ENCODE measurements at regions not wholly inside any gene's neighbourhood (a gene's known extent, or its start where the extent isn't known, plus 50 kb on each side); places are given as distances from the start of the nearest gene placed in this dataset.

GRCh38 chr15:25233766-25234350 lies 205.0 kb downstream of the UBE3A start:
- H3K9me2 ChIP-seq (ENCODE audit: insufficient read depth, low read length) = no peaks in the 10 kb centered on the region
- no peak overlapping the region for H3K4me2 ChIP-seq (ENCODE audit: low read length)
- TF ChIP-seq POLR2AphosphoS5 (IDR thresholded peaks at IDR 0.05) = no peak
- TF ChIP-seq CTCF (IDR thresholded peaks at IDR 0.05; ENCODE audit: poor library complexity, severe bottlenecking) = no peak
- no peak for TF ChIP-seq RAD21 (conservative IDR thresholded peaks at IDR 0.05)
- no peak for TF ChIP-seq EZH2 (IDR thresholded peaks at IDR 0.05; ENCODE audit: borderline replicate concordance, insufficient read depth, low read length, poor library complexity, severe bottlenecking)
- TF ChIP-seq REST (IDR thresholded peaks at IDR 0.05; ENCODE audit: borderline replicate concordance) = no peak
- TF ChIP-seq SMC3 (conservative IDR thresholded peaks at IDR 0.05; ENCODE audit: poor library complexity) = no peak
- no peak for TF ChIP-seq MXI1 (conservative IDR thresholded peaks at IDR 0.05; ENCODE audit: poor library complexity, severe bottlenecking)
- TF ChIP-seq EP300 (conservative IDR thresholded peaks at IDR 0.05; ENCODE audit: poor library complexity, severe bottlenecking) = no peak
- TF ChIP-seq TAF1 (IDR thresholded peaks at IDR 0.05; ENCODE audit: low read depth) = no peak
- H3K27ac ChIP-seq (ENCODE audit: low read length) = no peak overlapping the region
- H3K4me3 ChIP-seq (ENCODE audit: low read length) = no peak overlapping the region
- no peaks in the 10 kb centered on the region for H4K20me1 ChIP-seq (ENCODE audit: insufficient read depth)
- H3K9me3 ChIP-seq (ENCODE audit: low read length) = no peaks in the 10 kb centered on the region
- no peaks in the 10 kb centered on the region for H3F3A ChIP-seq (ENCODE audit: insufficient read depth, low read length, poor library complexity, severe bottlenecking)
- no peak overlapping the region for H2AFZ ChIP-seq (ENCODE audit: low read depth, low read length)
- H3K79me2 ChIP-seq (replicated peaks; ENCODE audit: insufficient read depth, low read length) = no peaks in the 10 kb centered on the region
- H3K36me3 ChIP-seq (ENCODE audit: insufficient read depth, low read length) = no peaks in the 10 kb centered on the region
- no peaks in the 10 kb centered on the region for H3K27me3 ChIP-seq (ENCODE audit: insufficient read depth, low read depth, low read length)
- no peak overlapping the region for H3K9ac ChIP-seq (ENCODE audit: low read length)

DNA sequence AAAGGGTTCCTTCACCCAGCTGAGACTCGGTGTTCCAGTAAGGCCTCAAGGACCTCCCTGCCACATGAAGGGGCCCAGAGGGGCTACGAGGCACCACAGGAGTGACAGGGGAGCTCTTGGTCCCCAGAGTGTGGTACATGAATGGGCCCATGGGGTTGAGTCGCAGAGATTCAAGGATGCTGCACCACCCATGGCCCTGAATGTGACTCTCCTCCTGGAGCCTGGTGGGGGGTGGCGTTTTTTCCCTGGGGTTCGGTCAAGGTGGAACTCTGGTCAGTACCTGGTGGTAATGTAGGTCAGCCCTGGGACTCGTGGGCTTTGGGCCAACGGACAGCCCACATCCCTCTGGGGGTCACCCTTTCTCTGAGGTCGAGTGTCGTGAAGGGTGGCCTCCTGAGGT lies 204.0 kb downstream of the UBE3A start:
- no peaks in the 10 kb centered on the region for H3K79me2 ChIP-seq (replicated peaks; ENCODE audit: insufficient read depth, low read length)
- no peak overlapping the region for H2AFZ ChIP-seq (ENCODE audit: low read depth, low read length)
- no peak for TF ChIP-seq RAD21 (conservative IDR thresholded peaks at IDR 0.05)
- no peak for TF ChIP-seq MXI1 (conservative IDR thresholded peaks at IDR 0.05; ENCODE audit: poor library complexity, severe bottlenecking)
- no peak overlapping the region for H3K4me3 ChIP-seq (ENCODE audit: low read length)
- H3K36me3 ChIP-seq (ENCODE audit: insufficient read depth, low read length) = no peaks in the 10 kb centered on the region
- H3F3A ChIP-seq (ENCODE audit: insufficient read depth, low read length, poor library complexity, severe bottlenecking) = no peaks in the 10 kb centered on the region
- H3K27ac ChIP-seq (ENCODE audit: low read length) = no peak overlapping the region
- H4K20me1 ChIP-seq (ENCODE audit: insufficient read depth) = no peaks in the 10 kb centered on the region
- no peak overlapping the region for H3K4me2 ChIP-seq (ENCODE audit: low read length)
- peaks cover 2% of the 10 kb centered on the region for H3K9me3 ChIP-seq (ENCODE audit: low read length)
- H3K9me2 ChIP-seq (ENCODE audit: insufficient read depth, low read length) = no peaks in the 10 kb centered on the region
- H3K9ac ChIP-seq (ENCODE audit: low read length) = no peak overlapping the region
- no peaks in the 10 kb centered on the region for H3K27me3 ChIP-seq (ENCODE audit: insufficient read depth, low read depth, low read length)
